ENCODE measurements at regions not wholly inside any gene's neighbourhood (a gene's known extent, or its start where the extent isn't known, plus 50 kb on each side); places are given as distances from the start of the nearest gene placed in this dataset.

DNA sequence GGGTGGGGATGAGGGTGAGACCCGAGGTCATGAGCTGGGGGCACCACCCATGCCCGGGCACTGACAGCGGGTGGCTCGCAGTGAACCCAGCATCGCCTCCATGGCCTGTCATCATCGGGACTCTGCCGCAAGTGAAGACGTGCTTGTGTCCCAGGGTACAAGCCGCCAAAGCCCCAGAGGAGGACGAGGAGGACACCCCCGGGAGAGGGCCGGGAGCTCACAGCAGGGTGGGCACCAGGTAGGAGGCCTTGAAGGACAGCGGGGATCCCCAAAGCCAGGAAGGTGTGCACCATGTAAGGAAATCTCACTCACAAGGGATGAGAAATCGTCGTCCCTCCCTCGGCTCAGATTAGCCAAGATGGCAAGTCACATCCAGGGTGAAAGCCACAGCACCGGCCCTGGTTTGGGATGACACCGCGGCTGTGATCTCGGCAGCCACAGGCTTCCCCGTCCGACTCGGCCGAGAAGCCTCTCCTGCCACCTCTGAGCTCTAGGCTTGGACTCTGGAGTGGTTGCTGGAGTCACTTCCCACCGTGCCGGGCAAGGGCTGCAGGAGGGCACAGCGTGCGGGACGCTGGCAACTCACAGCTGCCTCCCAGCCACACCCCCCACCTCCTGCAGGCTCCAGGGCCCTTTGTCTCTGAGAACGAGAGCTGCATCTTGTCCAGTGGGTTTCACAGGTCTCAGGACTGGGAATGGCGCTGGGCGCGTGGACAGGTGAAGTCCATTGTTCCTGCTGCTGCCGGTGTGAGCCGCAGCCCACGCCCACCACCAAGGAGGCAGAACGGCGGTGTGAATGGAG lies 81.6 kb upstream of the CTDP1 start:
- H3K27ac ChIP-seq: no peak overlapping the region
- TF ChIP-seq, protein P1, sequence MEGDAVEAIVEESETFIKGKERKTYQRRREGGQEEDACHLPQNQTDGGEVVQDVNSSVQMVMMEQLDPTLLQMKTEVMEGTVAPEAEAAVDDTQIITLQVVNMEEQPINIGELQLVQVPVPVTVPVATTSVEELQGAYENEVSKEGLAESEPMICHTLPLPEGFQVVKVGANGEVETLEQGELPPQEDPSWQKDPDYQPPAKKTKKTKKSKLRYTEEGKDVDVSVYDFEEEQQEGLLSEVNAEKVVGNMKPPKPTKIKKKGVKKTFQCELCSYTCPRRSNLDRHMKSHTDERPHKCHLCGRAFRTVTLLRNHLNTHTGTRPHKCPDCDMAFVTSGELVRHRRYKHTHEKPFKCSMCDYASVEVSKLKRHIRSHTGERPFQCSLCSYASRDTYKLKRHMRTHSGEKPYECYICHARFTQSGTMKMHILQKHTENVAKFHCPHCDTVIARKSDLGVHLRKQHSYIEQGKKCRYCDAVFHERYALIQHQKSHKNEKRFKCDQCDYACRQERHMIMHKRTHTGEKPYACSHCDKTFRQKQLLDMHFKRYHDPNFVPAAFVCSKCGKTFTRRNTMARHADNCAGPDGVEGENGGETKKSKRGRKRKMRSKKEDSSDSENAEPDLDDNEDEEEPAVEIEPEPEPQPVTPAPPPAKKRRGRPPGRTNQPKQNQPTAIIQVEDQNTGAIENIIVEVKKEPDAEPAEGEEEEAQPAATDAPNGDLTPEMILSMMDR (IDR thresholded peaks at IDR 0.05): no peak
- intact Hi-C loops (cut with DNase I): no loop called here
- no peaks in the 10 kb centered on the region for H3K36me3 ChIP-seq
- no peaks in the 10 kb centered on the region for H3K4me1 ChIP-seq
- H3K9me3 ChIP-seq: no peaks in the 10 kb centered on the region
- no peak for DNase-seq
- no peaks in the 10 kb centered on the region for H3K27me3 ChIP-seq
- no peak overlapping the region for H3K9ac ChIP-seq (ENCODE audit: low read depth in 2 of 2, low read length in 2 of 2)
- no peak overlapping the region for H3K4me3 ChIP-seq

DNA sequence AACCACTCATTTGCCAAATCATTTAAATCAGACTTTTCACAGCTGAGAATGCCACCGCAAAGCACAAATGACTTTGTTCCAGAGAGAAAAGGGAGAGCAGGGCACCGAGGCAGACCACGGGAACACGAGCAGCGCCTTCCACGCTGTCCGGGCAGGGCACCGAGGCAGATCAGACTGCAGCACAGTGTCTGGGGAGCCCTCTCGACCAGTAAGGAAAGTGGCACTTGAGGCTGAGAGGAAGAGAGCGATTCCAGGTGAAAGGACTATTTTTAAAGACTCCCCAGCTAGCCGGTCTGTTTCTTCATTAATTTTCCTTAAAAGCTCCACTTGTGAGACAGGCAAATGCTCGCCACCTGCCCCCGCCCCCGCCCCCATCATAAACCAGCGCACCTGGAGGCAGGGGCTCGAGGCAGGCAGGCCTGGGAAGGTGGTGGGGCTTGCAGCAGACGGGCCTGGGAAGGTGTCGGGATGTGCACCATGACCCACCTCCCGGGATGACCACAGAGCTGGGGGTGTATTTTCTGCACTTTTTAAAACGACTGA lies 80.9 kb upstream of the CTDP1 start:
- no peak overlapping the region for H3K9ac ChIP-seq (ENCODE audit: low read depth in 2 of 2, low read length in 2 of 2)
- H3K4me1 ChIP-seq: no peaks in the 10 kb centered on the region
- no peaks in the 10 kb centered on the region for H3K36me3 ChIP-seq
- no peaks in the 10 kb centered on the region for H3K9me3 ChIP-seq
- DNase-seq: no peak
- TF ChIP-seq, protein P1 (IDR thresholded peaks at IDR 0.05): no peak
- H3K4me3 ChIP-seq: no peak overlapping the region
- H3K27ac ChIP-seq: no peak overlapping the region
- intact Hi-C loops (cut with DNase I): no loop called here
- H3K27me3 ChIP-seq: no peaks in the 10 kb centered on the region

DNA sequence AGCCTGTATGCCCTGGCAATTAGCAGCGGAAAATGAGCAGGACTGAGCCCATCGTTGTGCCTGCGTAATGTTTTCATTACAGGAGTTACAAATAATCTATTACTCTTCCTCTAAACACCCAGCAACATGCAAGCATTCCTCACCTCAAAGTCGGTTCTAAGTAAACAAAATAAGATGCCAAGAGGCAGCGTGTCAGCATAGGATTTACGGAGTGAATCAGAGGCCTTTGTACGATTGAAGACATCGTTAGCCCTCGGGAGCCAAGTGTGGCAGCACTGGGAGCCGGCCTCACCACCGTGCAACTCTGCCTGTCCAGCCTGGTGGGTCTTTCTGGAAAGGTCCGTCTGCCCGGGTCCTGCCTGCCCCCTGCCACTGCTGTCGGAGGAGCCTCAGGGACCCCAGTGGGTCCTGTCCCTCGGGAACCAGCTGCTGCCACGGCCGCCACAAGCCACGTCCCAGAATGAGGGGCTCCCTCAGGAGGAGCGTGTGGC lies 80.1 kb upstream of the CTDP1 start:
- Histone ChIP-seq H3K9ac (ENCODE audit: low read depth in 2 of 2, low read length in 2 of 2) (no peak overlapping the region), H3K27me3 (no peaks in the 10 kb centered on the region), H3K9me3 (no peaks in the 10 kb centered on the region), H3K27ac (no peak overlapping the region), H3K4me3 (no peak overlapping the region), H3K36me3 (no peaks in the 10 kb centered on the region), H3K4me1 (no peaks in the 10 kb centered on the region)
- no peak for DNase-seq
- TF ChIP-seq, protein P1 (IDR thresholded peaks at IDR 0.05): no peak
- intact Hi-C loops (cut with DNase I): no loop called here

DNA sequence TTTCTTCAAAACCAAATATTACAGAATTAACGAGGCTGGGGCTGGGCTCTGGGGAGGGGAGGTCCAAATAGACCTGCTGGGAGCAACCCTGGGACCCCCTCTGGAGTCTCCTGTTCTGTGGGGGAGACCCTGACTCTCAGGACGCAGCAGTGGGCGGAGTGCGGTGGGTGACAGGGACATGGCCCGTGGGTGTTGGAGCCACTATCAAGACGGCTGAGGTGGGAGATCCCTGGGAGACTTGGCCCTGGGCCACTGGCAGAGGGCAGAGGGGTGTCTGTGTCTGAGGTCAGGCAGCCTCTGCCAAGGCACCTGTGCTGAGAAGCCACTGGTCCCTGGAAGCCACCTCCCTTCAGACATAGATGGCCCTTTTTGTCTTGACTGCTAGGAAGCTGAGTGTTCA lies 79.5 kb upstream of the CTDP1 start:
- TF ChIP-seq, protein P1 (IDR thresholded peaks at IDR 0.05): no peak
- no peaks in the 10 kb centered on the region for H3K4me1 ChIP-seq
- H3K4me3 ChIP-seq: no peak overlapping the region
- intact Hi-C loops (cut with DNase I): no loop called here
- H3K9me3 ChIP-seq: no peaks in the 10 kb centered on the region
- H3K36me3 ChIP-seq: no peaks in the 10 kb centered on the region
- no peak overlapping the region for H3K27ac ChIP-seq
- no peaks in the 10 kb centered on the region for H3K27me3 ChIP-seq
- DNase-seq: no peak
- H3K9ac ChIP-seq (ENCODE audit: low read depth in 2 of 2, low read length in 2 of 2): no peak overlapping the region

DNA sequence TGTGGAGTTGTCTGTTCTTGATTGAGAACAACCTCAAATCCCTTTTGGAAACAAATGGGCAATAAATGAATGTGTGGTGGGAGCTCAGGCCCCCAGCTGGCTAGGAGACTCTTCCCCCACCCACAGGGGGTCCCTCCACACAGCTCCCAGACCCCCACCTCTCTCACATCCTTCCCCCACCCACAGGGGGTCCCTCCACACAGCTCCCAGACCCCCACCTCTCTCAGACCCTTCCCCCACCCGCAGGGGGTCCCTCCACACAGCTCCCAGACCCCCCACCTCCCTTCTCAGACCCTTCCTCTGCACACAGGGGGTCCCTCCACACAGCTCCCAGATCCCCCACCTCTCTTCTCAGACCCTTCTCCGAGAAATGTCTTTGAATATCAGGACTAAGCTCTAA lies 79.0 kb upstream of the CTDP1 start:
- H3K36me3 ChIP-seq: no peaks in the 10 kb centered on the region
- no peaks in the 10 kb centered on the region for H3K9me3 ChIP-seq
- intact Hi-C loops (cut with DNase I): no loop called here
- TF ChIP-seq, protein P1 (IDR thresholded peaks at IDR 0.05): no peak
- DNase-seq: no peak
- H3K27ac ChIP-seq: no peak overlapping the region
- H3K9ac ChIP-seq (ENCODE audit: low read depth in 2 of 2, low read length in 2 of 2): no peak overlapping the region
- H3K4me3 ChIP-seq: no peak overlapping the region
- H3K4me1 ChIP-seq: no peaks in the 10 kb centered on the region
- no peaks in the 10 kb centered on the region for H3K27me3 ChIP-seq

Measured in colonic mucosa (tissue), 4 donors.